ENCODE measurements at regions not wholly inside any gene's neighbourhood (a gene's known extent, or its start where the extent isn't known, plus 50 kb on each side); places are given as distances from the start of the nearest gene placed in this dataset.

GRCh38 chr9:21661626-21662025 is 140.8 kb upstream of the MTAP start:
- Histone ChIP-seq H3K14ac (ENCODE audit: insufficient read depth, low read length) (no peak overlapping the region), H3K27me3 (ENCODE audit: insufficient read depth, low read length) (no peaks in the 10 kb centered on the region), H3T11ph (ENCODE audit: low read length) (no peak overlapping the region), H3K9ac (ENCODE audit: extremely low read depth, insufficient read length, low read length) (no peak overlapping the region), H3K9me3 (ENCODE audit: control insufficient read depth, low read depth, low read length) (no peaks in the 10 kb centered on the region), H2BK20ac (ENCODE audit: low read depth, low read length, poor library complexity, severe bottlenecking) (no peak overlapping the region), H4K8ac (replicated peaks; ENCODE audit: insufficient read length, low read depth, low read length) (no peak overlapping the region), H3K4me2 (ENCODE audit: insufficient read depth, insufficient read length, low read length) (no peak overlapping the region), H4K20me1 (ENCODE audit: control insufficient read depth, insufficient read depth, insufficient read length) (no peaks in the 10 kb centered on the region), H3K4me1 (ENCODE audit: insufficient read depth, low read length) (no peaks in the 10 kb centered on the region), H3K18ac (ENCODE audit: insufficient read length, low read depth, low read length) (no peak overlapping the region), H4K91ac (ENCODE audit: insufficient read length, low read depth, low read length) (no peak overlapping the region), H3K79me2 (ENCODE audit: insufficient read depth, low read length) (no peaks in the 10 kb centered on the region), H4K5ac (ENCODE audit: insufficient read length, low read depth, low read length) (no peak overlapping the region), H3K4ac (ENCODE audit: low read depth, low read length) (no peak overlapping the region), H3K56ac (ENCODE audit: insufficient read length, low read depth, low read length) (no peak overlapping the region), H3K27ac (ENCODE audit: insufficient read length, low read depth, low read length) (no peak overlapping the region), H2AK5ac (ENCODE audit: insufficient read length, low read length) (no peak overlapping the region), H2BK15ac (ENCODE audit: low read depth, low read length) (no peak overlapping the region), H2BK120ac (ENCODE audit: low read depth, low read length, poor library complexity, severe bottlenecking) (no peak overlapping the region), H2AFZ (ENCODE audit: low read length) (no peak overlapping the region), H2BK12ac (ENCODE audit: insufficient read length, low read depth, low read length) (no peak overlapping the region), H3K23me2 (ENCODE audit: insufficient read length, low read depth, low read length, poor library complexity, severe bottlenecking) (no peaks in the 10 kb centered on the region), H2BK5ac (ENCODE audit: insufficient read length, low read length) (no peak overlapping the region), H3K23ac (ENCODE audit: insufficient read length, low read depth, low read length) (no peak overlapping the region), H3K79me1 (ENCODE audit: insufficient read depth, low read depth, low read length, poor library complexity, severe bottlenecking) (no peaks in the 10 kb centered on the region)
- Mint-ChIP-seq H3K27me3 (ENCODE audit: low read depth) (no peaks in the 10 kb centered on the region; the same call in 1 of the 2 replicates), H3K4me3 (no peak overlapping the region), H3K27ac (no peak overlapping the region), H3K9me3 (no peaks in the 10 kb centered on the region), H3K4me1 (no peaks in the 10 kb centered on the region), H3K36me3 (ENCODE audit: insufficient read depth in 1 of 3, low read depth in 3 of 3) (no peaks in the 10 kb centered on the region)
- TF ChIP-seq CTCF (conservative IDR thresholded peaks at IDR 0.05): no peak
- DNase-seq: no peak

All from H9 (cell line).